GM20000 (cell line): ENCODE measurements at regions not wholly inside any gene's neighbourhood (a gene's known extent, or its start where the extent isn't known, plus 50 kb on each side); places are given as distances from the start of the nearest gene placed in this dataset.

Source experiments
- DNase-seq: peaks from one replicate; pipeline ENCODE4 v3.0.0; 2012; ENCODE audit warnings: low spot score
- CTCF ChIP-seq: IDR thresholded peaks from 2 replicates; pipeline ENCODE4 v1.5.1; 2012; ENCODE audit warnings: mild to moderate bottlenecking, control low read depth; ENCODE audit errors: extremely low read depth, missing control alignments

DNA sequence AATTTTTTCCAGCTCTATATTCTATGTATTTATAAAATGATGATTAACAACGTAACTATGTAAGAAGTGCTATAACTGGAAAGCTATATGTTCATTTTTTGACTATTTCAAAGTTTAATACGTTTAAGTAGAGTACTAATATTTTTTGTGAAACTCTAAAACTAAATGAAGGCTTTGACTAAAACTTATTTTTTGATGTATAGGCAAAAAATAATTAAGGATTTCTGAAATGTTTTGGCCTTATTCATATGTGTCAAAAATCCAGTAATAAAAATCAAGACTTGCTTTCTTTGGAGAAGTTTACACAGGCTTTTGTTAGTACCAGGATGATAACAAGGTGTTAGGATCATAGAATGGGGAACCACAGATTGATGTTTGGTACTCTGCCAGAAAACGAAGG, 58.2 kb upstream of the ZEB2 start:
- no peak for TF ChIP-seq CTCF
- DNase-seq, result no peak

DNA sequence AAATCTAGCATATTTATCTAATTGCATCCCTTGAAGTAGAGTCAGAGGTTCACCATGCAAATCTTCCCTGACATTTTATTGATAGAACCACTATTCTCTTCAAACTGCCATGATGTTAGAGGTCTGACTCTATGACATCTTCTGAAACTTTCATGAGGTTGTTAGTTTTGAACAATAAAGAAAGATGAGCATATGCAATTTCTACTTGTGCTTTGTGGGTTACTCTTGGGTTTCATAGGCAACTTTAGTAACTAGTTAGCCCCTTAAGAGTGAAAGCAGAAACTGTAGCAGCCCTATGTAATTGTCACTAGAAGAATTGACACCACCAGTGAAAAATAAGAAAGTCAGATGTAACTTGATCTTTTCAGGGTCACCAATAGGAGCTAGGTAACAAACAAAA, 53.1 kb upstream of the ZEB2 start:
- no peak for TF ChIP-seq CTCF
- DNase-seq, result peak; percentile 13

GRCh38 chr2:144571770-144572169, 51.9 kb upstream of the ZEB2 start:
- no peak for DNase-seq
- TF ChIP-seq CTCF, result no peak

DNA sequence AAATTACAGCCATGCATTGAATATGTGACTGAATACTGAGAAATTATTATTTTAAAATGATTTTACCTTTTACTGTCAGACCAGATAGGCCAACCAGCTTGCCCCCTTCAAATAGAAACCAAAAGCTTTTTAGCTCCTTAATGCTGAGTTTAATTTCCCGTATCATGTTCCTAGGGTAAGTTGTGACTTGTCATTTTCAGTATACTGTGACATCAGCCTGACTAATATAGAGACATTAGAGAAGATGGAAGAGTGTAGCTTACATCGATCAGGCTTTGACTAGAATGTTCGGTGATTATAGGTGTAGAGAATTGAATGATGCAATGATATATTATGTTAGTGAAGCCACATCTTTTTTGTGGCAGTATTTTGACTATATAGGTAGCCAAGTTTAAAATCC, 50.6 kb upstream of the ZEB2 start:
- TF ChIP-seq CTCF, result no peak
- no peak for DNase-seq
